ENCODE measurements at regions not wholly inside any gene's neighbourhood (a gene's known extent, or its start where the extent isn't known, plus 50 kb on each side); places are given as distances from the start of the nearest gene placed in this dataset.

- Histone ChIP-seq H3K27me3 (ENCODE audit: control insufficient read depth, insufficient read depth, low read length) (no peaks in the 10 kb centered on the region), H3K9ac (ENCODE audit: low read depth, low read length) (no peak overlapping the region), H3K27ac (ENCODE audit: low read depth, low read length) (no peak overlapping the region), H3K36me3 (ENCODE audit: control insufficient read depth, insufficient read depth, low read length) (no peaks in the 10 kb centered on the region), H3K4me3 (ENCODE audit: low read depth, low read length) (no peak overlapping the region), H3K4me1 (ENCODE audit: control insufficient read depth, insufficient read depth, low read length) (peaks cover 14% of the 10 kb centered on the region), H3K9me3 (ENCODE audit: control insufficient read depth, insufficient read depth, low read length) (no peaks in the 10 kb centered on the region)
Measured at GRCh38 chr15:46343196-46343935, 708.5 kb downstream of the SQOR start.

GRCh38 chr15:46344115-46344724 is 709.4 kb downstream of the SQOR start:
- Histone ChIP-seq H3K27ac (ENCODE audit: low read depth, low read length) (no peak overlapping the region), H3K4me3 (ENCODE audit: low read depth, low read length) (no peak overlapping the region), H3K4me1 (ENCODE audit: control insufficient read depth, insufficient read depth, low read length) (peaks cover 14% of the 10 kb centered on the region), H3K36me3 (ENCODE audit: control insufficient read depth, insufficient read depth, low read length) (no peaks in the 10 kb centered on the region), H3K9me3 (ENCODE audit: control insufficient read depth, insufficient read depth, low read length) (no peaks in the 10 kb centered on the region), H3K9ac (ENCODE audit: low read depth, low read length) (no peak overlapping the region), H3K27me3 (ENCODE audit: control insufficient read depth, insufficient read depth, low read length) (no peaks in the 10 kb centered on the region)

- Histone ChIP-seq H3K4me3 (ENCODE audit: low read depth, low read length) (no peak overlapping the region), H3K4me1 (ENCODE audit: control insufficient read depth, insufficient read depth, low read length) (peaks cover 14% of the 10 kb centered on the region), H3K9ac (ENCODE audit: low read depth, low read length) (no peak overlapping the region), H3K9me3 (ENCODE audit: control insufficient read depth, insufficient read depth, low read length) (no peaks in the 10 kb centered on the region), H3K36me3 (ENCODE audit: control insufficient read depth, insufficient read depth, low read length) (no peaks in the 10 kb centered on the region), H3K27me3 (ENCODE audit: control insufficient read depth, insufficient read depth, low read length) (no peaks in the 10 kb centered on the region), H3K27ac (ENCODE audit: low read depth, low read length) (no peak overlapping the region)
Measured at GRCh38 chr15:46344915-46345314, 710.1 kb downstream of the SQOR start.

- Histone ChIP-seq H3K27me3 (ENCODE audit: control insufficient read depth, insufficient read depth, low read length) (no peaks in the 10 kb centered on the region), H3K9me3 (ENCODE audit: control insufficient read depth, insufficient read depth, low read length) (no peaks in the 10 kb centered on the region), H3K27ac (ENCODE audit: low read depth, low read length) (no peak overlapping the region), H3K36me3 (ENCODE audit: control insufficient read depth, insufficient read depth, low read length) (no peaks in the 10 kb centered on the region), H3K4me1 (ENCODE audit: control insufficient read depth, insufficient read depth, low read length) (no peaks in the 10 kb centered on the region), H3K9ac (ENCODE audit: low read depth, low read length) (no peak overlapping the region), H3K4me3 (ENCODE audit: low read depth, low read length) (no peak overlapping the region)
Measured at GRCh38 chr15:46354443-46354842, 719.6 kb downstream of the SQOR start.

- no peaks in the 10 kb centered on the region for H3K27me3 ChIP-seq (ENCODE audit: control insufficient read depth, insufficient read depth, low read length)
- H3K9me3 ChIP-seq (ENCODE audit: control insufficient read depth, insufficient read depth, low read length), result no peaks in the 10 kb centered on the region
- no peak overlapping the region for H3K9ac ChIP-seq (ENCODE audit: low read depth, low read length)
- no peak overlapping the region for H3K27ac ChIP-seq (ENCODE audit: low read depth, low read length)
- H3K36me3 ChIP-seq (ENCODE audit: control insufficient read depth, insufficient read depth, low read length), result no peaks in the 10 kb centered on the region
- H3K4me1 ChIP-seq (ENCODE audit: control insufficient read depth, insufficient read depth, low read length), result no peaks in the 10 kb centered on the region
- H3K4me3 ChIP-seq (ENCODE audit: low read depth, low read length), result no peak overlapping the region
Measured at GRCh38 chr15:46365572-46365971, 730.7 kb downstream of the SQOR start.

- Histone ChIP-seq H3K9me3 (ENCODE audit: control insufficient read depth, insufficient read depth, low read length) (no peaks in the 10 kb centered on the region; the same call in 1 of the 2 replicates), H3K36me3 (ENCODE audit: control insufficient read depth, insufficient read depth, low read length) (no peaks in the 10 kb centered on the region)
Measured at GRCh38 chr15:46366360-46367007, 731.7 kb downstream of the SQOR start.

GRCh38 chr15:46383978-46384377 is 749.1 kb downstream of the SQOR start:
- Histone ChIP-seq H3K36me3 (ENCODE audit: control insufficient read depth, insufficient read depth, low read length) (no peaks in the 10 kb centered on the region), H3K9me3 (ENCODE audit: control insufficient read depth, insufficient read depth, low read length) (no peaks in the 10 kb centered on the region)

More at GRCh38 chr15:46366360-46367007, 731.7 kb downstream of the SQOR start:
- Histone ChIP-seq H3K27ac (ENCODE audit: low read depth, low read length) (no peak overlapping the region), H3K27me3 (ENCODE audit: control insufficient read depth, insufficient read depth, low read length) (no peaks in the 10 kb centered on the region), H3K9ac (ENCODE audit: low read depth, low read length) (no peak overlapping the region), H3K4me1 (ENCODE audit: control insufficient read depth, insufficient read depth, low read length) (no peaks in the 10 kb centered on the region), H3K4me3 (ENCODE audit: low read depth, low read length) (no peak overlapping the region)

GRCh38 chr15:46386356-46386755 is 751.5 kb downstream of the SQOR start:
- Histone ChIP-seq H3K27me3 (ENCODE audit: control insufficient read depth, insufficient read depth, low read length) (no peaks in the 10 kb centered on the region), H3K9ac (ENCODE audit: low read depth, low read length) (no peak overlapping the region), H3K4me3 (ENCODE audit: low read depth, low read length) (no peak overlapping the region), H3K4me1 (ENCODE audit: control insufficient read depth, insufficient read depth, low read length) (peaks cover 5% of the 10 kb centered on the region; the same call in 1 of the 2 replicates), H3K27ac (ENCODE audit: low read depth, low read length) (no peak overlapping the region), H3K9me3 (ENCODE audit: control insufficient read depth, insufficient read depth, low read length) (no peaks in the 10 kb centered on the region; the same call in 1 of the 2 replicates), H3K36me3 (ENCODE audit: control insufficient read depth, insufficient read depth, low read length) (no peaks in the 10 kb centered on the region)

More at GRCh38 chr15:46383978-46384377, 749.1 kb downstream of the SQOR start:
- peaks cover 5% of the 10 kb centered on the region; the same call in 1 of the 2 replicates for H3K4me1 ChIP-seq (ENCODE audit: control insufficient read depth, insufficient read depth, low read length)
- no peak overlapping the region for H3K4me3 ChIP-seq (ENCODE audit: low read depth, low read length)
- no peak overlapping the region for H3K9ac ChIP-seq (ENCODE audit: low read depth, low read length)
- no peak overlapping the region for H3K27ac ChIP-seq (ENCODE audit: low read depth, low read length)
- H3K27me3 ChIP-seq (ENCODE audit: control insufficient read depth, insufficient read depth, low read length), result no peaks in the 10 kb centered on the region

- Histone ChIP-seq H3K36me3 (ENCODE audit: control insufficient read depth, insufficient read depth, low read length) (no peaks in the 10 kb centered on the region), H3K9ac (ENCODE audit: low read depth, low read length) (no peak overlapping the region), H3K27me3 (ENCODE audit: control insufficient read depth, insufficient read depth, low read length) (no peaks in the 10 kb centered on the region), H3K27ac (ENCODE audit: low read depth, low read length) (no peak overlapping the region), H3K4me1 (ENCODE audit: control insufficient read depth, insufficient read depth, low read length) (peaks cover 7% of the 10 kb centered on the region; the same call in 1 of the 2 replicates), H3K9me3 (ENCODE audit: control insufficient read depth, insufficient read depth, low read length) (no peaks in the 10 kb centered on the region; the same call in 1 of the 2 replicates), H3K4me3 (ENCODE audit: low read depth, low read length) (no peak overlapping the region)
Measured at GRCh38 chr15:46389739-46390138, 754.9 kb downstream of the SQOR start.

- Histone ChIP-seq H3K4me3 (ENCODE audit: low read depth, low read length) (no peak overlapping the region), H3K9ac (ENCODE audit: low read depth, low read length) (no peak overlapping the region), H3K27ac (ENCODE audit: low read depth, low read length) (no peak overlapping the region), H3K36me3 (ENCODE audit: control insufficient read depth, insufficient read depth, low read length) (no peaks in the 10 kb centered on the region), H3K9me3 (ENCODE audit: control insufficient read depth, insufficient read depth, low read length) (no peaks in the 10 kb centered on the region; the same call in 1 of the 2 replicates), H3K4me1 (ENCODE audit: control insufficient read depth, insufficient read depth, low read length) (peaks cover 4% of the 10 kb centered on the region; the same call in 1 of the 2 replicates), H3K27me3 (ENCODE audit: control insufficient read depth, insufficient read depth, low read length) (no peaks in the 10 kb centered on the region)
Measured at GRCh38 chr15:46394463-46394862, 759.6 kb downstream of the SQOR start.

- H3K9ac ChIP-seq (ENCODE audit: low read depth, low read length), result no peak overlapping the region
- peaks cover 23% of the 10 kb centered on the region for H3K4me1 ChIP-seq (ENCODE audit: control insufficient read depth, insufficient read depth, low read length)
- no peaks in the 10 kb centered on the region for H3K27me3 ChIP-seq (ENCODE audit: control insufficient read depth, insufficient read depth, low read length)
- no peak overlapping the region for H3K27ac ChIP-seq (ENCODE audit: low read depth, low read length)
- no peak overlapping the region for H3K4me3 ChIP-seq (ENCODE audit: low read depth, low read length)
- no peaks in the 10 kb centered on the region for H3K9me3 ChIP-seq (ENCODE audit: control insufficient read depth, insufficient read depth, low read length)
- H3K36me3 ChIP-seq (ENCODE audit: control insufficient read depth, insufficient read depth, low read length), result no peaks in the 10 kb centered on the region
Measured at GRCh38 chr15:46408312-46408711, 773.5 kb downstream of the SQOR start.
